Fibroblast of mammary gland (primary cell): ENCODE measurements at regions not wholly inside any gene's neighbourhood (a gene's known extent, or its start where the extent isn't known, plus 50 kb on each side); places are given as distances from the start of the nearest gene placed in this dataset.

ENCODE experiments used
- DNase-seq: peaks from one replicate; pipeline ENCODE4 v3.0.0-alpha.2; 2010; ENCODE audit warnings: low read depth
- H3K4me3 ChIP-seq: 2 replicates; pipeline ENCODE4 v1.5.1; 2011; ENCODE audit warnings: low read depth, mild to moderate bottlenecking, low read length, moderate library complexity; ENCODE audit not compliant: control insufficient read depth
- TF ChIP-seq, protein P1 (sequence below): conservative IDR thresholded peaks from 2 replicates; pipeline ENCODE4 v1.5.1; 2011; ENCODE audit warnings: low read depth, low read length, inconsistent platforms; ENCODE audit not compliant: control insufficient read depth, insufficient read depth

DNA sequence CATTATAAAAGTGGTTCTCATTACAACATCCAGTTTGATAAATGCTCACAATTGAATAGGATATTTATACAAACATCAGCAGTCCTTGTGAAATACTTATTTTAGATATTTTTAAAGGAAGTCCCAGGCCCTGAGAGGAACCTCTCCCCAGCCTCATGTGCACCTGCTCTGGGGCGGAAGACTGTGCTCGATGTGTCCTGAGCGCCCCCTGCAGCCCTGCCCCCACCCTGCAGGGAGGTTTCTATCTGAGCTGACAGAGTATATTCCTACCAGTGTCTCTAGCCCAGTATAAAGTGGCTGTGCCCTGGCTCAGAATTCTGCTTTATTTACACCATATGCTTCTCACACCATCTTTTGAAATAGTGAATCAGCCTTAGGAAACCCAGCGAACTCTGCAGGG is 1349.1 kb downstream of the TMEM121 start:
- no peak overlapping the region for H3K4me3 ChIP-seq
- no peak for DNase-seq
- TF ChIP-seq, protein P1, sequence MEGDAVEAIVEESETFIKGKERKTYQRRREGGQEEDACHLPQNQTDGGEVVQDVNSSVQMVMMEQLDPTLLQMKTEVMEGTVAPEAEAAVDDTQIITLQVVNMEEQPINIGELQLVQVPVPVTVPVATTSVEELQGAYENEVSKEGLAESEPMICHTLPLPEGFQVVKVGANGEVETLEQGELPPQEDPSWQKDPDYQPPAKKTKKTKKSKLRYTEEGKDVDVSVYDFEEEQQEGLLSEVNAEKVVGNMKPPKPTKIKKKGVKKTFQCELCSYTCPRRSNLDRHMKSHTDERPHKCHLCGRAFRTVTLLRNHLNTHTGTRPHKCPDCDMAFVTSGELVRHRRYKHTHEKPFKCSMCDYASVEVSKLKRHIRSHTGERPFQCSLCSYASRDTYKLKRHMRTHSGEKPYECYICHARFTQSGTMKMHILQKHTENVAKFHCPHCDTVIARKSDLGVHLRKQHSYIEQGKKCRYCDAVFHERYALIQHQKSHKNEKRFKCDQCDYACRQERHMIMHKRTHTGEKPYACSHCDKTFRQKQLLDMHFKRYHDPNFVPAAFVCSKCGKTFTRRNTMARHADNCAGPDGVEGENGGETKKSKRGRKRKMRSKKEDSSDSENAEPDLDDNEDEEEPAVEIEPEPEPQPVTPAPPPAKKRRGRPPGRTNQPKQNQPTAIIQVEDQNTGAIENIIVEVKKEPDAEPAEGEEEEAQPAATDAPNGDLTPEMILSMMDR, result no peak

DNA sequence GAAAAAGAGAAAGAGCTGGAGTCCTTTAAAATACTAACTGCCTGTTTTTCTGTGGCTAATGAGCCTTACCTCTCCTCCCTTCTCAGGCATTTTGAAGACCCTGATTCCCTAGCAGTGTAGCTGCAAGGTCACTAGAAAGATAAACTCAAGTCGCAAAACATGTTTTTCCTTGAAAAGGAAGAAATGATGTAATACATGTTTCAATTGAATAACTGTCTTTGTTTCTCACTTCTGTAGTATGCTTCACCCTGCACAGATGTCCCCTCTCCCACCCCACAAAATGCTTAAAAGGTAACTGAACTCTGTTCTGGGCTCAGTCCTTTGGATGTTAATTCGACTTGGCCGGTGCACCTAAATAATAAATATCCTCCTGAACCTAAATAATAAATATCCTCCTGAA is 1350.3 kb downstream of the TMEM121 start:
- DNase-seq, result no peak
- no peak overlapping the region for H3K4me3 ChIP-seq
- TF ChIP-seq, protein P1, result no peak

DNA sequence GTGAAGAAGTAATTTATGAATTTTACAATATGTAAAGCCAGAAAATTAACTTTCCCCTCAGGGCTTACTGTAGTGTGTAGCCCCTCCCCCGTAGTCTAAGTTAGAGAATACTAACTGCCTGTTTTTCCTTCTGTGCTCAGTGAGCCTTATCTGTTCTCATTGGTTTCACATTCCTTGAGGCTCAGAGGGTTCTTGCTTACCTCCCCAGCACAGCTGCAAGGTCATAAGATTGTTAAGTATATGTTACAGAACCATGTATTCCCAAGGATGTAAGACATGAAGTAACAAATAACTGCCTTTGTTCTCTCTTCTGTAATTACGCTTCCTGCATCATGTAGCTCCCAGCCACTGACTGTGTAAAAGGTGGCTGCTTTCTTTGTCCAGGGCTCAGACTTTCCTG is 1351.1 kb downstream of the TMEM121 start:
- no peak for DNase-seq
- H3K4me3 ChIP-seq, result no peak overlapping the region
- TF ChIP-seq, protein P1, result no peak

DNA sequence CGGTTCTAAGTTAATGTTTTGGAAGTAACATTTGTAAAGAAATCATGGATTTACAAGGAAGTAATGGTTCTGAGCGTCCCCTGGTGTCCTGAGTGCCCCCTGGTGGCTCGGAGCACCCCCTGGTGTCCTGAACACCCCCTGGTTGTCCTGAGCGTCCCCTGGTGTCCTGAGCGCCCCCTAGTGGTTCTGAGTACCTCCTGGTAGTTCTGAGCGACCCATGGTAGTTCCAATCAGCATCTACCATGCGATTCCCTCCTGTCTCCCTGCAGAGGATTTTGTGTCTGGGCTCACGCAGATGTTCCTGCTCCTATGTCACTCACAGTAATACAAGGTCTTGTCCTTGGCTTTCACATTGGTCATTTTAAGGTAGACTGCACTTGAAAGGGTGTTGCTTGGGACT is 1352.9 kb downstream of the TMEM121 start:
- DNase-seq, result peak; percentile 11
- TF ChIP-seq, protein P1, result peak; percentile 18
- H3K4me3 ChIP-seq, result no peak overlapping the region

DNA sequence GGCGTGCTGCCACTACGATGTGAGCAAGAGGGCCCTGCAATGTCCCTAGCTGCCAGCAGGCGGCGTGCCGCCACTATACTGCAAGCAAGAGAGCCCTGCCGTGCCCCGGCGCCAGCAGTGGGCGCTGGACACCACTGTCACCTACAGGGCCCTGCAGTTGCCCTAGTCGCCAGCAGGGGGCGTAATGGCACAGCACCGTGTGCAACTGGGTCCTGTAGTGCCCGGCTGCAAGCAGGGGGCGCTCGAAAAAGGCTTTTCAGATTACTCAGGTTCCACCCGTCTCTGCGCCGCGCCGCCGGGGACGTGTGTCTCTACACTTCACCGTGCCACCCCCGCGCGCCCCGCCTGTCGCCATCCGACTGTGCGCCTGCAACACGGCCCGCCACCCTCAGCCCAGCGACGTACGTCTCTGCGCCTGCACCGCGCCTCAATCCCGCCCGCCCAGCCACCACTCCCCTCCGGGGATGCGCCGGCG is 1356.9 kb downstream of the TMEM121 start:
- H3K4me3 ChIP-seq, result no peak overlapping the region
- no peak for DNase-seq
- TF ChIP-seq, protein P1, result no peak
